GM03348 (cell line): ENCODE measurements at regions not wholly inside any gene's neighbourhood (a gene's known extent, or its start where the extent isn't known, plus 50 kb on each side); places are given as distances from the start of the nearest gene placed in this dataset.
A peak's percentile ranks its signal among the peaks of the same experiment; 100 is the strongest.

Experiments used
- DNase-seq: peaks from one replicate; pipeline ENCODE4 v3.0.0; 2012; ENCODE audit warnings: low spot score

DNA sequence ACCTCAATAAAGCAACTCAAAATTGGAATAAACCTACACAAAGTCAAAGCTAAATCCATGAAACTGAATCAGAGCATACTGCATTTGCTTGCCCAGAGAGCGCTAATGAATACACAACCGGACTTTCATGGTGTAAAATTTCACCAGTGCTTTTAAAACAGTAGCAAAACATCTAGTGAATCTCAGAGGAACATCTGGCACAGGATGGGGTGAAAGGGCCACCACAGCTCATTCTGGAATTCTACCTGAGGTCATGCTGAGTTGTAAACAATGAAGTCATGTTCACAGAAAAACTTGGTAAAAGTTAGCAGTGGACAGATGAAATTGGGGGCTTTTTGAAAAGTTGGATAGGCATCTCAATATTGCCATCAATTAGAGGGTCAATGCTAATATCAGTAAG lies 125.6 kb upstream of the STXBP5 start:
- no peak for DNase-seq

DNA sequence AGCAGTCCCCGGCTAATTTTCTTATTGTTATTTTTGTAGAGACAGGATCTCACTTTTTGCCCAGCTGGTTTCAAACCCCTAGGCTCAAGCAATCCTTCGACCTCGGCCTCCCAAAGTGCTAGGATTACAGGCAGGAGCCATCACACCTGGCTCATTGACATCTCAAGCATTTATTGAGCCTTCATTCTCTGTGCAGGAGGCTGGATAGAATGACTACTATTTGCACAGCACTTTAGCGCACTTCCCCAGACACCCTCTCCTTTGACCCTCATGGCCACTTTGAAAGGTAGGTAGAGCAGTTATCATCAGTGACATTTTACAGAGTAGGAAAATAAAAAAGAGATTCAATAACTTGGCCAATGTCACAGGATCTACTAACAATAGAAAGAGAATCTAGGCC lies 124.0 kb upstream of the STXBP5 start:
- DNase-seq = no peak

GRCh38 chr6:147081076-147081609 lies 123.1 kb upstream of the STXBP5 start:
- DNase-seq = no peak

GRCh38 chr6:147087641-147088040 lies 116.6 kb upstream of the STXBP5 start:
- peak; percentile 47 for DNase-seq

GRCh38 chr6:147088861-147089260 lies 115.4 kb upstream of the STXBP5 start:
- no peak for DNase-seq

GRCh38 chr6:147095316-147095715 lies 108.9 kb upstream of the STXBP5 start:
- no peak for DNase-seq

DNA sequence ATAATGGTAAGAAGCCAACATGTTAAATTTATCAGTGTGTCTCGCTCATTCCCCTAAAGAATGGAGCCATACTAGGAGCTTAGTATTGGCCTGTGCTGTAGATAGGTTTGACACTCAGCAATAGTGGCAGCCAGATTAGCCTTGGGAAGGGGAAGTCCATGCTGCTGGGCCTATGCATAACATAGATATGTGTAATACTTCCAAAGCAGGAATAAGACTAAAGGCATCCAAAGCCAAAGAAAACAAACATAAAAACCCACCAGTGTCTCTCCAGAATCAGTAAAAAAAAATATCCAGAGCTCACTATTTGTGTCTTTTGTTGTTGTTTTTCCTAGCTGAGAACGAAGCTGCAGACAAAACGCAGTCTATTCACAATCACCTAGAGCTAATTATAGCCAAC lies 104.2 kb upstream of the STXBP5 start:
- peak; percentile 28 for DNase-seq

- no peak for DNase-seq
Observed at GRCh38 chr6:147103007-147103406, 101.2 kb upstream of the STXBP5 start.

GRCh38 chr6:147103694-147104093 lies 100.5 kb upstream of the STXBP5 start:
- DNase-seq = no peak

DNA sequence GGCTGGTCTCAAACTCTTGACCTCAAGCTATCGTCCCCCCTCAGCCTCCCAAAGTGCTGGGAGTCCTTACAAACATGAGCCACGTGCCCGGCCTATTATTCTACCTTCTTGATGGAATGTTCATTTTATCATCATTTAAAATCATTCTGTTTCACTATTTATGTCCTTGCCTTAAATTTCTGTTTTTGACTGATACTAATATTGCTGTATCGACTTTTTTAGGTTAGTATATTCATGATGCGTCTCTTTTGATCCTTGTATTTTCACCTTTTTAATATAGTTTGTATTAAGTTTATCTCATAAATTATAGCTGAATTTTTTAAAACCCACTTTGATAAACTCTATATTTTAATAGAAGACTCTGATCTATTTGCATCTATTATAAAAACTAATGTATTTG lies 98.4 kb upstream of the STXBP5 start:
- DNase-seq = no peak

GRCh38 chr6:147106759-147107401 lies 97.3 kb upstream of the STXBP5 start:
- DNase-seq = peak; percentile 14

GRCh38 chr6:147108259-147108910 lies 95.8 kb upstream of the STXBP5 start:
- DNase-seq = no peak

DNA sequence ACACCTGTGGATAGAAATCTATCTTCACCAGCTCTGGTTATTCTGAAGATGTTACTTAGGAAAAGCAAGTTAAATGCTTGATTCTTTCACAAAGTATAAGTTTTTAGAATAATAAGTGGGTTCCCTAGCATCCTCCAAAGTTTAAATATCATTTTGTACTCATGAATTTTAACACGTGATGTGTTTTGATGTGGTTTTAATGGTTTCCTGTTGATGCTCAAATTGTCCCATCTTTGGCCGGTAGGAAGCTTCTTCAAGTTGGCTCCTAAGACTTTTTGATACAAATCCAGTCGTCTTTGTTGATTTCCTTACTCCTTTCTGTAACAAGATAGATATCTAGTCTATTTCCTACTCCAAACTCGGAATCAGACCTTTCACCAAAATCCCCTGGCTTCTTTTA lies 94.5 kb upstream of the STXBP5 start:
- DNase-seq = no peak

GRCh38 chr6:147116056-147116455 lies 88.2 kb upstream of the STXBP5 start:
- no peak for DNase-seq

DNA sequence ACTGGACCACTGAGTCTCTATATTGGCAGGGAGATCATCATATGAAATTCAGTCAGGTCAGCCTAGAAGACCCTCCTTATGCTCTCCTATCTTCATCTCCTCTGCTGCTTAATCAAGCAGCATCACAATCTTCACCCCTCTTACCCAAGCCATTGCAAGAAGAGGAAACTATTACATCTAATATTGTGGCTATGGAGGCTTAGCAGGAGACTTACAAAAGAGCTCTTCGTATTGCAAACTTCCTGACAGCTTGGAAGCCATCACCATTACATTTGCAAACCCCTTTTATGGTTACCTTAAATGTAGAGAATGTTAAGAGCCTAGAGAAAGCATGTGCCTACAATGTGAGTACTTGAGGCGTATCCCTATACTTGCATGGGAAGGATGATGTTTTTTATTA lies 87.2 kb upstream of the STXBP5 start:
- DNase-seq = no peak

- peak; percentile 20 for DNase-seq
Observed at GRCh38 chr6:147117580-147117979, 86.6 kb upstream of the STXBP5 start.

DNA sequence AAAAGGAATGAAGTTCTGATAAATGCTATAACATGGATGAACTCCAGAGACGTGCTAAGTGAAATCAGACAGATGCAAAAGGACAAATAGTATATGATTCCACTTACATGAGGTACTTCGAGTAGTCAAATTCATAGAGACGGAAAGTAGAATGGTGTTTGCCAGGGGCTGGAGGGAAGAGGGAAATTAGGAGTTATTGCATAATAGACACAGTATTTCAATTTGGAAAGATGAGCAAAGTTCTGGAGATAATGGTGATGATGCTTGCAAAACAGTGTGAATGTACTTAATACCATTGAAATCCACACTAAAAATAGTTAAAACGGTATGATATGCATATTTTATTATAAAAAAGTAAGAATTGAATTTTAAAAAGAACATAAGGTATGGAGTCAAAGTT lies 84.9 kb upstream of the STXBP5 start:
- no peak for DNase-seq

DNA sequence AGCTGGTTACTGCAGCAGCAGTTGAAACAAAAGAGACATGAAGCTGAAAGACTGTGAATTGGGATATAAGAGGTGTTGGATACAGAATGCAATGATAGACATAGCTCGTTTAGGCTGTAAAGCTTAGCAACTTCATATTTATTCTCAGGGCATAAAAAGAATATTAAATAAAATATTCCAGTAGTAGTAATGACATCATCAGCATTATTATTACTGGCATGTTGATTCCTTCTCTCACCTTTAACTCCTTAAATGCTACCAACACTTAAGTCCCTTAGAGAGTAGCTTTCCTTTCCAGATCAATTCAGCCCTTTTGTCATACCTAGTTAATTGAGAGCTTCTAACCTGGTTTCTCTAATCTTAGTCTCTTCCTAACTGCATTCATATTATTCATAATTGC lies 81.4 kb upstream of the STXBP5 start:
- no peak for DNase-seq

DNA sequence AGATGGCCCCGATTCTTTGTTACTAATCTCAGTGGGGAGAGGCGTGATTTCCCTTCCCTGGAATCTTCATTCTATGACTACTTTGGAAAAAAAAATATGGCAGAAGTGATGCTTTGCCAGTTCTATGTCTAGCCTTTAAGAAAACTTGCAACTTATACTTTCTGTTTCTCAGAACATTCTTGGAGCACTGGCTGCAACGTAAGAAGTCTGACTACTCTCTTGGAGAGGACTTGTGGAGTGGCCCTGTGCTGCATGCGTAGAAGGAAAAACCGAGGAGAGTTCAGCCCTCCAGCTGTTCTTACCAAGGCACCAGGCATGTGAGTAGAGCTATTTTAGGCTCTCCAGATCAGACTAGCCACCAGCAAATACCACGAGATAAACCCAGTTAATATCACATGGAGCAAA lies 77.6 kb upstream of the STXBP5 start:
- no peak for DNase-seq

DNA sequence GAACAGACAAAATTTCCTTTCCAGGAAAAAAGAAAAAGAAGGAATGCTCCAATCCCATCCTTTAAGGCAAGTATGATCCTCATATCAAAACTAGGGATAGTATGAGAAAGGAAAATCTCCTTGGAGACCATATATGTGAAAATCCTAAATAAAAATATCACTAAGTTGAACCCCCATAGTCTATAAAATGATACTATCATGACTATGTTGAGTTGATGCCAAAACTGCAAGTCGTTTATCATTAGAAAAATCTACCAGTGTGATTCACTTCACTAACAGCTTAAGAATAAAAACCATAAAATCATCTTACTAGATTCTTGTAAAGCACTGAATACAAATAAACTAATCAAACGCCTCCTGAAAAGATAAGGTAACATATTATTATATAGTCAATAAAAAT lies 76.6 kb upstream of the STXBP5 start:
- no peak for DNase-seq

GRCh38 chr6:147128056-147128455 lies 76.2 kb upstream of the STXBP5 start:
- no peak for DNase-seq

DNA sequence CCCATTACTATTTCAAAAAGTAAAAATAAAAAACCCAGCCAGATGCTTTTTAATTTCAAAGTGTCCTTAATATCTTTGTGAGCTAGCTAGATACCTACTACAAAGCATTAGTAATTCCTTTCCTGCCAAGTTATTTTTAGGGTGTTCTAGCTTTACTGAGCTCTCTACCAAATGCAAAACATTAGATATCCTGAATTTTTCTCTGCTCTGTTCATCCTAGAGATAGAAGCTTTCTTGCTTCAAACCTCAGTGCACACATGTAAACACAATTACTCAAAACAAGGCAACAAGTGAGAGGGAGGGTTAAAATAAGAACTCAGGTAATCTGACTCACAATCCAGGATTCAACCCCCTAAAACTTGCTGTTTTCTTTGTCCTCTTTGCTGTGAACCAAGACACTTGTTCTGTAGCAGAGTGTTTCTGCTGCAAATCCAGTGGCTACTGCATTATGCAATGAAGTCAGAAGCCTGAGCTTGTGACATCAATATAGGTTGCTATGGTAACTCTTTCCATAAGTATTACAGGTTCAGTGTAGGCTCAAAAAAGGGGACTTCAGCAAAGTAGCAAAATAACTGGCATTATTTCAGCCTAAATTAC lies 72.6 kb upstream of the STXBP5 start:
- no peak for DNase-seq

DNA sequence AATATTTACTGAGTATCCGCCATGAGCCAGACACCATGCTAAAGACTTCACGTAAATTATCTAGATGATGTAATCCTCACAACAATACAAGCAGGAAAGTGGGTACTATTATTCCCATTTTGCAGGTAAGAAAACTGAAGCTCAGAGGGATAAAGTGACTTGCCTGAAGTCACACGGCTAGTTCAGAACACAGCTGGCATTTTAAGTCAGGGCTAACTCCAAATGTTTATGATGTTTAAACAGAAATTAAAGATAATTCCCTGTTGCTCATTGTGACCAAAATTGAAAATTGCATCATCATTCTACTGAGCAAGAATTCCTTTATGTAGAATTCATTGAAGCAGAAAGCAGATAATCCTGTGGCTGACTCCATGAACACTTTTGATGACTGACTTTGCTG lies 71.3 kb upstream of the STXBP5 start:
- DNase-seq = peak; percentile 16

DNA sequence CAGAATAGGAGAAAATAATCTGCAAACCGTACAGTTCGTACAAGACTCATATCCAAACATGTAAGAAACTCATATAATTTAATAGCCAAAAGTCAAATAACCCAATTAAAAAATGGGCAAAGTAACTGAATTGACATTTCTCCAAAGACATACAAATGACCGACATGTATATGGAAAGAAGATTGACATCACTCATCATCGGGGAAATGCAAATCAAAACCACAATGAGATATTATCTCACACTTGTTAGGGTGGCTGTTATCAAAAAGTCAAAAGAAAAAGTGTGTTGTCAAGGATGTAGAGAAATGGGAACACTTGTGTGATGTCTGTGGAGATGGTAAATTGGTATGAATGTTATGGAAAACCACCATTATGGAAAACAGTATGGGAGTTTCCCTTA lies 70.5 kb upstream of the STXBP5 start:
- DNase-seq = no peak
